ENCODE measurements at regions not wholly inside any gene's neighbourhood (a gene's known extent, or its start where the extent isn't known, plus 50 kb on each side); places are given as distances from the start of the nearest gene placed in this dataset.
"Not testable (repeated sequence)": the region's sequence is repeated elsewhere in the genome, so short reads cannot be mapped to it uniquely, and the experiment has no call there.

DNA sequence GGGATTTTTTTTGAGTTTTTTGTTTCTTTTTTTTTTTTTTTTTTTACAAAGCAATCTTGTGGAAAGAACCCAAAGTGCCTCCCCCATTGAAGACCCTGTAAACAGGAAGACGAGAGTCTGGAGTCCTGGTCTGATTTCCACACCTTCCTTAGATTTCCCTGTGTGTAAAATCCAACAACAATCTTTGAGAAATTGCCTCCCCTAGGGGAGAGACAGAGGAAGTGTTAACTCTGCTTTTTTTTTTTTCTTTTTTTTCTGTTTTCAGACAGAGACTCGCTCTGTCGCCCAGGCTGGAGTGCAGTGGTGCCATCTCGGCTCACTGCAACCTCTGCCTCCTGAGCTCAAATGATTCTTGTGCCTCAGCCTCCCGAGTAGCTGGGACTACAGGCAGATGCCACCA is 82.0 kb upstream of the CLEC6A start:
- H3K9me3 Mint-ChIP-seq; H3K27ac Mint-ChIP-seq; H3K4me3 Mint-ChIP-seq; H3K4me1 Mint-ChIP-seq; ATAC-seq (ENCODE audit: low read depth); H3K27me3 Mint-ChIP-seq; H3K36me3 Mint-ChIP-seq; DNase-seq (ENCODE audit: low spot score in 2 of 2): not testable (repeated sequence)

GRCh38 chr12:8375122-8375521 is 80.6 kb upstream of the CLEC6A start:
- DNase-seq (ENCODE audit: low spot score in 2 of 2); H3K27ac Mint-ChIP-seq; ATAC-seq (ENCODE audit: low read depth); H3K4me1 Mint-ChIP-seq; H3K4me3 Mint-ChIP-seq; H3K9me3 Mint-ChIP-seq; H3K36me3 Mint-ChIP-seq: not testable (repeated sequence)
- peaks cover 10% of the 10 kb centered on the region for H3K27me3 Mint-ChIP-seq

GRCh38 chr12:8377756-8378155 is 78.0 kb upstream of the CLEC6A start:
- not testable (repeated sequence) for H3K27ac Mint-ChIP-seq; ATAC-seq (ENCODE audit: low read depth); H3K36me3 Mint-ChIP-seq; DNase-seq (ENCODE audit: low spot score in 2 of 2); H3K4me1 Mint-ChIP-seq; H3K9me3 Mint-ChIP-seq; H3K4me3 Mint-ChIP-seq
- H3K27me3 Mint-ChIP-seq = peaks cover 14% of the 10 kb centered on the region

- not testable (repeated sequence) for H3K9me3 Mint-ChIP-seq; H3K36me3 Mint-ChIP-seq; DNase-seq (ENCODE audit: low spot score in 2 of 2); H3K4me1 Mint-ChIP-seq; H3K4me3 Mint-ChIP-seq; ATAC-seq (ENCODE audit: low read depth); H3K27ac Mint-ChIP-seq
- peaks cover 10% of the 10 kb centered on the region for H3K27me3 Mint-ChIP-seq
Measured at GRCh38 chr12:8382556-8382955, 73.2 kb upstream of the CLEC6A start.

DNA sequence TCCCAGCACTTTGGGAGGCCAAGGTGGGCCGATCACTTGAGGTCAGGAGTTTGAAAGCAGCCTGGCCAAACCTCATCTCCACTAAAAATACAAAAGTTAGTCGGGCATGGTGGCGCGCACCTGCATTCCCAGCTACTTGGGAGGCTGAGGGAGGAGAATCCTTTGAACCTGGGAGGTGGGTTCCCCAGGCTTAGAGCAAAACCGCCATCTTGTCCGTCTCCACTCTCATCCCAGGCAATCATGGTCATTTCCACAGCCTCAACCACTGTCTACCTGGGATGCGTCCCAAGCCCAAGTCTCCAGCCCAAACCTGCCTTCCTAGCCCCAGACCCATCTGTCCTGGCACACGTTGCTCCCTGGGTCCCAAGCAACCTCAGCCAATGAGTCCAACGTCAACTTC is 71.1 kb upstream of the CLEC6A start:
- not testable (repeated sequence) for H3K36me3 Mint-ChIP-seq; H3K9me3 Mint-ChIP-seq; H3K4me1 Mint-ChIP-seq; H3K4me3 Mint-ChIP-seq; ATAC-seq (ENCODE audit: low read depth); H3K27ac Mint-ChIP-seq; DNase-seq (ENCODE audit: low spot score in 2 of 2)
- H3K27me3 Mint-ChIP-seq = peaks cover 10% of the 10 kb centered on the region

DNA sequence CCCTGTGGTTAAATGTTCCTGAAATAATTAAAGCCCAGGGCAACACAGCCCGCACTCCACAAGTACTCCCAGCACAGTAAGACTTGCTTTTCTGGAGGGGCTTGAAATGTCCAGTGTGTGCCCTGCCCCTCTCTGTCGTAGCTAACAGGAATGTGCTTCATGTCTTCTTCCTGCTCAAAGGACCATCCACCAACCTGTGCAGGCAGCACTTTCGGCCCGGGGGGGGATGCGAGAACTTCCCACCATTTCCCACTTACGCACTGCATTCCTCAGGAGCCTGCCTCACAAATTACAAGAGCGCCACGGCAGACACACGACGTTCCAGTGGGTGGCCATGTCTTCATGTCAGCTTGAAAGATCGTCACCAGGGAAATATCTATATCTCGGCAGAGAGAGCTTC is 70.3 kb upstream of the CLEC6A start:
- not testable (repeated sequence) for H3K4me3 Mint-ChIP-seq; DNase-seq (ENCODE audit: low spot score in 2 of 2); H3K27ac Mint-ChIP-seq; ATAC-seq (ENCODE audit: low read depth); H3K9me3 Mint-ChIP-seq; H3K36me3 Mint-ChIP-seq; H3K4me1 Mint-ChIP-seq
- peaks cover 10% of the 10 kb centered on the region for H3K27me3 Mint-ChIP-seq

- H3K27me3 Mint-ChIP-seq; H3K9me3 Mint-ChIP-seq; DNase-seq (ENCODE audit: low spot score in 2 of 2); ATAC-seq (ENCODE audit: low read depth); H3K27ac Mint-ChIP-seq; H3K36me3 Mint-ChIP-seq; H3K4me1 Mint-ChIP-seq; H3K4me3 Mint-ChIP-seq: not testable (repeated sequence)
Measured at GRCh38 chr12:8386661-8387060, 69.1 kb upstream of the CLEC6A start.

DNA sequence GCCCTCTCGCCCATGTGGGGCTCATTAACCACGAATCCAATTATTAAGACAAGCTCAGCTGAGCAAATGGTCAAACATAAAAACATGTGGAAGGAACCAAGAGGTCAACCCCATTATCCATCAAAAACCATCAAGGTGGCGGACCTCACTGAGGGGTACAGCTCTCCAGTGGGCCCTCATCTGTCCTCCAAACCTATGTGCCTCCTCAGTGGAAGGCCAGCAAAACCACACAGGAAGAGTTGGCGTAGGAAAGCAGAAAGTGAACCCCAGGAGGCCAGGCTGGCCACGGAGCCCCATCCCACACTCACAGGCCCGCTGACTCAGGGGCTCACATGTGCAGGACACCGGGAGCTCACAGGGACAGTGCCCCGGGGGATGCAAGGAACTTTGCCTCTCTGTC is 66.5 kb upstream of the CLEC6A start:
- not testable (repeated sequence) for ATAC-seq (ENCODE audit: low read depth); H3K27ac Mint-ChIP-seq; H3K27me3 Mint-ChIP-seq; H3K4me1 Mint-ChIP-seq; H3K36me3 Mint-ChIP-seq; H3K9me3 Mint-ChIP-seq; DNase-seq (ENCODE audit: low spot score in 2 of 2)
- H3K4me3 Mint-ChIP-seq = peak overlapping the region; percentile 62

GRCh38 chr12:8390001-8390777 is 65.6 kb upstream of the CLEC6A start:
- H3K27ac Mint-ChIP-seq, H3K4me1 Mint-ChIP-seq, H3K9me3 Mint-ChIP-seq, H3K27me3 Mint-ChIP-seq, H3K36me3 Mint-ChIP-seq: not testable (repeated sequence)
- ATAC-seq (ENCODE audit: low read depth) (peak; percentile 60), DNase-seq (ENCODE audit: low spot score in 2 of 2) (peak in 1 of 2 donors; percentile 66)
- H3K4me3 Mint-ChIP-seq = peak overlapping the region; percentile 70

DNA sequence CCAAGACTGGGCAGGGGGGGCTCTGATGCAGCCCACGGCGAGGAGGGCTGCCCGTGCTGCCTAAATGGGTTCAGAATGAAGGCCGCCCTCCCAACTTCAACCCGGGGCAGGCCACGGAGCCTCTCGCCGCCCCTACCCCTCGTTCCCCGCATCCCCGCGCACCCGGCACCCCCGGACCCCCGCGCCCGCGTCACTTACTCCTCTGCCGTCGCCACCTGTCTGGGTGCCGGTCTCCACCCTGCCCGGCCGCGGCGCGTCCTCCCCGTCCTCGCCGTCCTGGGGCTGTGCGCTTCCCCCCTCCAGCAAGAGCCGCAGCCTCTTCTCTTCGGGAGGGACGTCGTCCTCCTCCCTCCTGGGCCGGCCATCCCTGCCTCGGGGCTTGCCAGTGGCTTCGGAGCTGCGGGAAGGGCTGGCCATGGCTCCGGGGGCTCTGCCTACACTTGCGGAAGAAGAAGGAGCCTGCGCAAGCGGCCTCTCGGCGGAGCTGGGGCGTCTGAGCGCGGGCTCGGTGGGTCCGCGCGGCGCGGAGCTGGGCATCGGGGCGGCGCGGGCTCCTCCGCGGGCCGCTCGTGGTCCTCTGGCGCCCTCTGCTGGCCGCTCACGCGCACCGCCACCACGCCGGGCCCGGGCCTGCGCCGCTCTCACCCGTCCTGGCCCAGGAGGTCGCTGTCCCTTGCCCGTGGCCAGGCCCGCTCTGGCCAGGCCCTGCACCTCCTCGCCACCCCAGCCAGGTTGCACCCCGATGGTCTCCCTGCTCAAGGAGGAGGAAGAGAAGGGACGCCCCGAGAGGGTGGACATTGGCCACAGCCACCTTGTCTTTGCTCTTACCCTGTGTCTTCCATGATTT is 59.3 kb upstream of the CLEC6A start:
- peak overlapping the region; percentile 61 for H3K4me3 Mint-ChIP-seq
- not testable (repeated sequence) for H3K27ac Mint-ChIP-seq, H3K9me3 Mint-ChIP-seq, H3K4me1 Mint-ChIP-seq, H3K36me3 Mint-ChIP-seq
- H3K27me3 Mint-ChIP-seq = peaks cover 14% of the 10 kb centered on the region
- peak; percentile 81 for ATAC-seq (ENCODE audit: low read depth)
- DNase-seq (ENCODE audit: low spot score in 2 of 2) = peak; percentile 69 to 81

DNA sequence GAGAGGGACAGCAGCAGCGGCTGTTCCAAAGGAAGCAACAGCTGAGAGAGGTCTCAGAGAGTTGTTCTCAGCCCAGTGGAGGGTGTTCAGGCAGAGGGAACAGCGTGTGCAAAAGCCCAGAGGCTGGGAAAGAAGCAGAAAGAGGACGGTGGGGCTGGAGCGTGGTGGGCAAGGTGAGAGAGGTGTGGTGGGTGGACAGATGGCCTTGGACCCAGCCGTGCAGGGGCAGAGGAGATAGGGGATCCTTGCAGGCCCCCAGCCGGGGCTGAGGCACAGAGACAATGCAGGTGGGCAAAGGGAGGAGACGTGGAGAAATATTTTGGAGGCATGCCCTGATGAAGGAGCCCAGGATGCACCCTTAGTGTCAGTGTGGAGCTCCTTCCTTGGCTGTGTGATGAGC is 58.4 kb upstream of the CLEC6A start:
- not testable (repeated sequence) for H3K27ac Mint-ChIP-seq; H3K4me1 Mint-ChIP-seq; DNase-seq (ENCODE audit: low spot score in 2 of 2); H3K36me3 Mint-ChIP-seq; ATAC-seq (ENCODE audit: low read depth); H3K9me3 Mint-ChIP-seq; H3K4me3 Mint-ChIP-seq
- H3K27me3 Mint-ChIP-seq = peaks cover 14% of the 10 kb centered on the region

- H3K4me1 Mint-ChIP-seq; ATAC-seq (ENCODE audit: low read depth); H3K36me3 Mint-ChIP-seq; H3K4me3 Mint-ChIP-seq; H3K27ac Mint-ChIP-seq; DNase-seq (ENCODE audit: low spot score in 2 of 2); H3K9me3 Mint-ChIP-seq: not testable (repeated sequence)
- peaks cover 16% of the 10 kb centered on the region for H3K27me3 Mint-ChIP-seq
Measured at GRCh38 chr12:8399496-8400034, 56.2 kb upstream of the CLEC6A start.

DNA sequence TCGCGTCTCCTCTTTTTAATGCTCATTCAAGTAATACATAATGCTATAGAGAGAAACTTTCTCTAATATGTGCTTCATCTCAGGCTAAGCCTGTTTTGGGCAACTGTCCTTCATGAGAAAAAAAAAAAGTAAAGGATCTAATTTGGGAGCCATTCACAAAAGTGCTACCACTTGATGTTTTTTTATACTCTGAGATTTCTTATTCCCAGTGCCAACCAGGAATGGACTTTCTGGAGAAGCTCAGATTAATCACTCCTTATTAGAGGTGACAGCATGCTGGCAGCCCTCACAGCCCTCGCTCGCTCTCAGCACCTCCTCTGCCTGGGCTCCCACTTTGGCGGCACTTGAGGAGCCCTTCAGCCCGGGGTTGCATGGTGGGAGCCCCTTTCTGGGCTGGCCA is 51.9 kb upstream of the CLEC6A start:
- not testable (repeated sequence) for ATAC-seq (ENCODE audit: low read depth); H3K36me3 Mint-ChIP-seq; H3K27me3 Mint-ChIP-seq; DNase-seq (ENCODE audit: low spot score in 2 of 2); H3K27ac Mint-ChIP-seq; H3K9me3 Mint-ChIP-seq; H3K4me1 Mint-ChIP-seq; H3K4me3 Mint-ChIP-seq

GRCh38 chr12:8404341-8404740 is 51.4 kb upstream of the CLEC6A start:
- not testable (repeated sequence) for H3K36me3 Mint-ChIP-seq; H3K4me3 Mint-ChIP-seq; H3K9me3 Mint-ChIP-seq; H3K27me3 Mint-ChIP-seq; H3K27ac Mint-ChIP-seq; H3K4me1 Mint-ChIP-seq; ATAC-seq (ENCODE audit: low read depth)
- peak in 1 of 2 donors; percentile 4 for DNase-seq (ENCODE audit: low spot score in 2 of 2)

Measured in memory B cell (primary cell).